Stomach smooth muscle (tissue), 2 donors: ENCODE measurements at regions not wholly inside any gene's neighbourhood (a gene's known extent, or its start where the extent isn't known, plus 50 kb on each side); places are given as distances from the start of the nearest gene placed in this dataset.
A peak's percentile ranks its signal among the peaks of the same experiment; 100 is the strongest.

Source experiments
- H3K27ac ChIP-seq: one replicate; pipeline ENCODE4 v1.7.0; 2013; ENCODE audit warnings: mild to moderate bottlenecking, low read length, inconsistent platforms
- H3K27me3 ChIP-seq, 2 donors: one replicate each; pipeline ENCODE4 v1.7.0; 2013; ENCODE audit warnings: low read length in 2 of 2; ENCODE audit not compliant: insufficient read depth in 2 of 2, control insufficient read depth in 1 of 2
- H3K36me3 ChIP-seq, 2 donors: one replicate each; pipeline ENCODE4 v1.7.0; 2013; ENCODE audit warnings: low read length in 2 of 2; ENCODE audit not compliant: control insufficient read depth in 2 of 2, insufficient read depth in 2 of 2
- H3K4me1 ChIP-seq: one replicate; pipeline ENCODE4 v1.7.0; 2013; ENCODE audit warnings: low read length; ENCODE audit not compliant: control insufficient read depth, insufficient read depth
- H3K4me3 ChIP-seq, 2 donors: one replicate each; pipeline ENCODE4 v1.7.0; 2013; ENCODE audit warnings: low read length in 2 of 2
- H3K9ac ChIP-seq, 2 donors: one replicate each; pipeline ENCODE4 v1.7.0; 2013; ENCODE audit warnings: low read length in 2 of 2, mild to moderate bottlenecking in 1 of 2
- H3K9me3 ChIP-seq, 2 donors: one replicate each; pipeline ENCODE4 v1.7.0; 2013; ENCODE audit warnings: low read length in 2 of 2; ENCODE audit not compliant: control insufficient read depth in 2 of 2
- donor health status: healthy.
- donor health status: Pancreatic carcinoma.

GRCh38 chr7:135801045-135801693, 52.6 kb upstream of the FAM180A start:
- Histone ChIP-seq H3K9me3 (no peaks in the 10 kb centered on the region), H3K9ac (peak overlapping the region in 1 of 2 donors; percentile 14), H3K36me3 (no peaks in the 10 kb centered on the region), H3K4me1 (peaks cover 8% of the 10 kb centered on the region), H3K27ac (no peak overlapping the region), H3K27me3 (no peaks in the 10 kb centered on the region), H3K4me3 (no peak overlapping the region)

DNA sequence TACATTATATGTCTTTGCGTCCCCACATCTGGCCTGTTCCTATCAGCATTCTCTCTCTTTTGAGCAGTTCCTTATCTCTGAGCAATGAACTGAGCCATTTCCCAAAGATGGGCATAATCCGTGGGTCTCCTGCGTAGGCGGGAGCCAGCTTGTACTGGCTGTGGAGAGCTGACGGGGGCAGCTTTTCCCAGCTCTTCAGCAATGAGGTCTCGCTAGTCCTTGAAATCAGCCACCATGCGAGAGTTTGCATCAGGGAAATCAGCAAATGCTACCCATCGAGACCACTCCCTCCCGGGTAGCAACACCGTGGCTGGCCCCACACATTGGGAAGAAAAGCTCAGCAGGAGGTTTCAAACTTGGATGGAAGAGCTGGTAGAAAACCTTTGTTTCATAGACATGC, 51.9 kb upstream of the FAM180A start:
- H3K4me1 ChIP-seq, result peaks cover 14% of the 10 kb centered on the region
- H3K27ac ChIP-seq, result no peak overlapping the region
- no peaks in the 10 kb centered on the region for H3K27me3 ChIP-seq
- H3K4me3 ChIP-seq, result no peak overlapping the region
- no peak overlapping the region for H3K9ac ChIP-seq
- H3K9me3 ChIP-seq, result no peaks in the 10 kb centered on the region
- no peaks in the 10 kb centered on the region for H3K36me3 ChIP-seq

DNA sequence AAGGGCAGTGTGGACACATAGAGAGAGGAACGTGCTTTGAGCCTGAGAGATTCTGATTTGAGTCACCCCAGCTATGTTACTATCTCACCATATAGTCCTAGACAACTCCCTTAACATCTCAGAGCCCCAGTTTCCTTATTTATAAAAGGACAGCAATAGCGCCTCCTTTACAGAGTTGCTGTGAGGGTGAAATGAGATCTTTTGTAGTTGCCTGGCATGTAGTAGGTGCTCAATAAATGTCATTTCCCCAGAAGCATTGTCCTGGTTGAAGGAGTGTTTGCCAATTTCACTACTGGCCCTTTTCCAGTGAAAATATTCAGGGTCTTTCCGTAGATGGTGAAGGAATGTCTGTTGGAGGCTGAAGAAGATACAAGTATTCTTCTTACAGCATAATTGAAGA, 51.3 kb upstream of the FAM180A start:
- Histone ChIP-seq H3K4me3 (no peak overlapping the region), H3K9me3 (no peaks in the 10 kb centered on the region), H3K27me3 (no peaks in the 10 kb centered on the region), H3K27ac (no peak overlapping the region), H3K36me3 (no peaks in the 10 kb centered on the region), H3K4me1 (peaks cover 15% of the 10 kb centered on the region), H3K9ac (no peak overlapping the region)
